ENCODE measurements at regions not wholly inside any gene's neighbourhood (a gene's known extent, or its start where the extent isn't known, plus 50 kb on each side); places are given as distances from the start of the nearest gene placed in this dataset.

DNA sequence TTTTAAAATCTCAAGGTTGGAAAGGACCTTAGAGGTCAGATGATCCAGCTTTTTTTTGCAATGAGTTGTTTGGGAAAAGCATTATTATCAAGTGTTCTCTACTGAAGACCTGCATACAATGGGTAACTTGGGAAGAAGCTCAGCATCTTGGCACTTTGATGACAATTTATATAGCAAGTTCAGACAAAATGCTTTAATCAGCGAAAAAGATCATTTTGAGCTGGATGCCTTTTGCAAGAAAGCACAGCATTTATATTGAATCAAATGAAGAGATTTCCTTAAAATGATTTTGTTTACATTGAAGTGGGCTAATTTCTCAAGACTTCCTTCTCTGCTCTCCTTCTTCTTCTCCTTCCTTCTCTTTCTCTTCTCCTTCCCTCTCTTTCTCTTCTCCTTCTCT lies 796.4 kb upstream of the CDH2 start:
- TF ChIP-seq POLR2A (IDR thresholded peaks at IDR 0.05): no peak
- no peak for TF ChIP-seq POLR2AphosphoS5 (IDR thresholded peaks at IDR 0.05)
- no peak for TF ChIP-seq CTCF (IDR thresholded peaks at IDR 0.05)
